Stimulated activated CD4-positive, alpha-beta T cell treated with anti-CD3 and anti-CD28 coated beads, Interleukin-12 subunit alpha, Interleukin-12 subunit beta, amount 100 ng/mL, for 48 hours (primary cell): ENCODE measurements at regions not wholly inside any gene's neighbourhood (a gene's known extent, or its start where the extent isn't known, plus 50 kb on each side); places are given as distances from the start of the nearest gene placed in this dataset.
"Not testable (repeated sequence)": the region's sequence is repeated elsewhere in the genome, so short reads cannot be mapped to it uniquely, and the experiment has no call there.

Experiments used
- DNase-seq, 3 donors: peaks; one replicate each; pipeline ENCODE4 v3.0.0-alpha.2; 2020; ENCODE audit warnings: low read depth in 2 of 3, low spot score in 1 of 3

GRCh38 chr9:65566018-65566417, 109.7 kb upstream of the ZNG1E start:
- not testable (repeated sequence) for DNase-seq

GRCh38 chr9:65519018-65519417, 156.7 kb upstream of the ZNG1E start:
- DNase-seq, result not testable (repeated sequence)

GRCh38 chr9:65514465-65514864, 161.3 kb upstream of the ZNG1E start:
- not testable (repeated sequence) for DNase-seq

GRCh38 chr9:65507897-65508296, 167.8 kb upstream of the ZNG1E start:
- DNase-seq, result not testable (repeated sequence)

GRCh38 chr9:65504686-65505085, 171.0 kb upstream of the ZNG1E start:
- not testable (repeated sequence) for DNase-seq

- DNase-seq, result not testable (repeated sequence)
Observed at GRCh38 chr9:65503696-65504095, 172.0 kb upstream of the ZNG1E start.

GRCh38 chr9:65482890-65483289, 192.8 kb upstream of the ZNG1E start:
- not testable (repeated sequence) for DNase-seq

- not testable (repeated sequence) for DNase-seq
Observed at GRCh38 chr9:65481291-65481690, 194.4 kb upstream of the ZNG1E start.

GRCh38 chr9:65474891-65475290, 189.9 kb upstream of the FOXD4L5 start:
- DNase-seq, result not testable (repeated sequence)

GRCh38 chr9:65473059-65473822, 188.2 kb upstream of the FOXD4L5 start:
- DNase-seq, result not testable (repeated sequence)

- DNase-seq, result not testable (repeated sequence)
Observed at GRCh38 chr9:65471106-65471505, 186.1 kb upstream of the FOXD4L5 start.

- not testable (repeated sequence) for DNase-seq
Observed at GRCh38 chr9:65466911-65467734, 182.1 kb upstream of the FOXD4L5 start.

GRCh38 chr9:65465246-65465895, 180.4 kb upstream of the FOXD4L5 start:
- DNase-seq, result not testable (repeated sequence)

GRCh38 chr9:65462476-65462875, 177.5 kb upstream of the FOXD4L5 start:
- DNase-seq, result not testable (repeated sequence)

GRCh38 chr9:65459756-65460320, 174.8 kb upstream of the FOXD4L5 start:
- no peak for DNase-seq

- no peak for DNase-seq
Observed at GRCh38 chr9:65458992-65459391, 174.0 kb upstream of the FOXD4L5 start.

GRCh38 chr9:65458465-65458864, 173.5 kb upstream of the FOXD4L5 start:
- DNase-seq, result no peak

GRCh38 chr9:65456991-65457390, 172.0 kb upstream of the FOXD4L5 start:
- DNase-seq, result not testable (repeated sequence)

- DNase-seq, result not testable (repeated sequence)
Observed at GRCh38 chr9:65455751-65456647, 171.0 kb upstream of the FOXD4L5 start.

GRCh38 chr9:65455136-65455535, 170.1 kb upstream of the FOXD4L5 start:
- not testable (repeated sequence) for DNase-seq
